B cell (primary cell): ENCODE measurements at regions not wholly inside any gene's neighbourhood (a gene's known extent, or its start where the extent isn't known, plus 50 kb on each side); places are given as distances from the start of the nearest gene placed in this dataset.

Experiments
- ATAC-seq: fragments of 200-7000 bp; cut with Tn5 transposase; one replicate; pipeline ENCODE4 v1.10.0; 2021; ENCODE audit warnings: low read depth, mild to moderate bottlenecking, moderate number of reproducible peaks, moderate library complexity
- CTCF ChIA-PET: fragments of 350-600 bp; sonication (Branson Sonifier 250); formaldehyde crosslinking; loops from one replicate; lab custom pipeline; 2021; ENCODE audit warnings: antibody characterized with exemption, inconsistent platforms; lab: Charles Lee
- POLR2A ChIA-PET: fragments of 350-600 bp; sonication (Branson Sonifier 250); formaldehyde crosslinking; loops from one replicate; lab custom pipeline; 2021; ENCODE audit warnings: antibody characterized with exemption; lab: Charles Lee
- DNase-seq: peaks from one replicate; pipeline ENCODE4 v3.0.0; 2013
- H2AFZ ChIP-seq: 2 replicates; pipeline ENCODE4 v1.6.1; 2012; ENCODE audit warnings: mild to moderate bottlenecking, low read depth, low read length; ENCODE audit not compliant: insufficient read depth, poor library complexity, severe bottlenecking
- H3K27ac ChIP-seq, 2 donors: 1 replicate in 1 of 2; 2 replicates in 1 of 2; pipeline ENCODE4 v1.5.1; 2012 to 2013; ENCODE audit warnings: low read length in 2 of 2, mild to moderate bottlenecking in 2 of 2, moderate library complexity in 1 of 2
- H3K27me3 ChIP-seq, 4 experiments: fragments of 200-600 bp in 1 of 4; sonication (generic) in 1 of 4; replicated peaks in 1 of 4; 1 replicate in 2 of 4; 2 replicates in 2 of 4; pipeline versions ENCODE4 v1.6.1 to v1.7.0; 2013 to 2016; ENCODE audit warnings: low read length in 3 of 4, mild to moderate bottlenecking in 2 of 4, mixed read lengths in 1 of 4, moderate library complexity in 1 of 4; ENCODE audit not compliant: insufficient read depth in 4 of 4, control insufficient read depth in 3 of 4; ENCODE audit errors: control extremely low read depth in 1 of 4
- H3K36me3 ChIP-seq, 2 experiments: replicated peaks in 1 of 2; 1 replicate in 1 of 2; 2 replicates in 1 of 2; pipeline versions ENCODE4 v1.6.1 to v1.7.1; 2013; ENCODE audit warnings: low read length in 1 of 2; ENCODE audit not compliant: insufficient read depth in 2 of 2, control insufficient read depth in 1 of 2; ENCODE audit errors: control extremely low read depth in 1 of 2, extremely low read depth in 1 of 2
- H3K4me1 ChIP-seq, 2 donors: fragments of 200-600 bp in 1 of 2; sonication (generic) in 1 of 2; 1 replicate in 1 of 2; 2 replicates in 1 of 2; pipeline versions ENCODE4 v1.5.1 to v1.6.1; 2013 to 2017; ENCODE audit warnings: low read length in 2 of 2; ENCODE audit not compliant: control insufficient read depth in 2 of 2, insufficient read depth in 2 of 2
- H3K4me2 ChIP-seq: replicated peaks from 2 replicates; pipeline ENCODE3; 2012; ENCODE audit warnings: mild to moderate bottlenecking, low read depth, low read length; ENCODE audit not compliant: poor library complexity, severe bottlenecking
- H3K4me3 ChIP-seq, 5 experiments: fragments of 200-600 bp in 1 of 5; sonication (generic) in 1 of 5; 1 replicate in 3 of 5; 2 replicates in 2 of 5; pipeline versions ENCODE4 v1.5.1 to v1.7.0; 2011 to 2016; ENCODE audit warnings: low read length in 4 of 5, mild to moderate bottlenecking in 4 of 5, low read depth in 2 of 5, control low read depth in 1 of 5, moderate library complexity in 1 of 5; ENCODE audit not compliant: insufficient read depth in 1 of 5; ENCODE audit errors: control extremely low read depth in 1 of 5, extremely low read depth in 1 of 5
- H3K79me2 ChIP-seq: fragments of 200-600 bp; sonication (generic); one replicate; pipeline ENCODE4 v1.6.0; 2016; ENCODE audit warnings: low read length; ENCODE audit not compliant: control insufficient read depth, insufficient read depth
- H3K9ac ChIP-seq: fragments of 200-600 bp; sonication (generic); 2 replicates; pipeline ENCODE4 v1.6.1; 2017; ENCODE audit warnings: mild to moderate bottlenecking, low read length, moderate library complexity
- H3K9me3 ChIP-seq, 3 donors: one replicate each; pipeline versions ENCODE4 v1.6.1 to v1.7.1; 2013; ENCODE audit warnings: low read length in 2 of 3; ENCODE audit not compliant: control insufficient read depth in 2 of 3, insufficient read depth in 1 of 3; ENCODE audit errors: control extremely low read depth in 1 of 3
- H4K20me1 ChIP-seq: 2 replicates; pipeline ENCODE4 v1.6.0; 2012; ENCODE audit warnings: mild to moderate bottlenecking, low read length; ENCODE audit not compliant: insufficient read depth, control insufficient read depth, poor library complexity, severe bottlenecking
- H3K27ac Mint-ChIP-seq: one replicate; pipeline ENCODE4 v1.8.0; 2021; ENCODE audit warnings: mixed read lengths
- H3K27me3 Mint-ChIP-seq: one replicate; pipeline ENCODE4 v1.8.0; 2021; ENCODE audit warnings: mixed read lengths
- H3K4me1 Mint-ChIP-seq: one replicate; pipeline ENCODE4 v1.8.0; 2021; ENCODE audit warnings: mixed read lengths
- H3K4me3 Mint-ChIP-seq: one replicate; pipeline ENCODE4 v1.8.0; 2021; ENCODE audit warnings: mixed read lengths
- H3K9me3 Mint-ChIP-seq: one replicate; pipeline ENCODE4 v1.8.0; 2022; ENCODE audit warnings: mixed read lengths; ENCODE audit not compliant: insufficient read depth
- EZH2 ChIP-seq: IDR thresholded peaks from 2 replicates; pipeline ENCODE4 v1.6.1; 2012; ENCODE audit warnings: borderline replicate concordance, low read depth, mild to moderate bottlenecking, moderate library complexity, low read length; ENCODE audit not compliant: insufficient read depth, poor library complexity, severe bottlenecking
- WGBS: methylation state at CpG from one replicate; pipeline ENCODE4 v1.1.5; 2013; ENCODE audit warnings: missing lambda C conversion rate; ENCODE audit not compliant: insufficient coverage; 5-methylcytosine and 5-hydroxymethylcytosine counted together
- intact Hi-C: fragments of 100-400 bp; cut with micrococcal nuclease; formaldehyde crosslinking; loops from one replicate; pipeline ENCODE4 v1.10.0; 2022
- TF ChIP-seq, protein P1 (sequence below): fragments of 200-600 bp; IDR thresholded peaks from one replicate; pipeline ENCODE4 v1.8.0; 2022; ENCODE audit warnings: antibody characterized with exemption, mild to moderate bottlenecking

DNA sequence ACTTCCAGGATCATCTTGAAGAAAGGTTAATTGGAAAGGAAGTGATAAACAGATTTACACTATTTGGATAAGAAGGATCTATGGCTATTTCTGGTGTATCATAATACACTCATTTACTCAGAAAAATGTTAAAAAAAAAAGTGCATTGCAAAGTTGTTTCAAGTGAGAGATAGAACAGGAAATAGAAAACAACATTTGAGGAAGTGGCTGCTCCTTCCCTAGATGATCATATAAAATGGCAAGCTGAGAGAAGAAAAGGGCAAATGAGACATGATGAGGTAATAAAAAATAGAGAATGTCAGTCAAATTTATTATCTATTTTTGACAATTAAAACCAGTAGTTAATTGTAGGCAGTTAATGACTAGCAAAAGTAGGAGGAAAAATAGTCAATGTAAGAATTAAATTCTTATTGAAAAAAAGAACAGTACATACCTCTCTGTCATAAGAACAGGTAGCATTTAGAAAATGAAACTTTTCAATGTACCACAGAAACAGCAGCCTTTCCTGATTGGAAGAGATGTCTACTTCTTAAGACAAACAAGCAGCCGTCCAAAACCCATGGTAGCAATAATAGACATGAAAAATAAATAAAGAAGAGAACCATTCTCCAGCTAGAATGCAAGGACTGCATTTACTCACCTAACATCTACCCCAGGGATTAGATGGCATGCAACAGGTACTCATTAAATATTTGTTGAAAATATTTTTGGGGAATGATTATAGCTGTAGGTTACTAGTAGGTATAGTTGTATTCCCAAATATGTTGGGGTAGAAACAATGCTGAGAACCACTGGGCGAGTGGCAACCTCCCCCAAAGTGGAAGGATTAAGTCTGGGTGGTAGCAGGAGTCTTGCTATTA, 63.9 kb upstream of the GRIP1 start:
- Histone ChIP-seq H3K27ac (peak overlapping the region; percentile 5 to 34), H3K27me3 (no peaks in the 10 kb centered on the region), H3K4me2 (peak overlapping the region; percentile 52), H2AFZ (peak overlapping the region; percentile 36), H3K4me1 (peaks cover 14 to 16% of the 10 kb centered on the region in 2 donors), H3K4me3 (peak overlapping the region in 1 of 5 experiments; percentile 14), H3K79me2 (no peaks in the 10 kb centered on the region), H3K9ac (no peak overlapping the region), H3K9me3 (peaks cover 0 to 5% (median 0%) of the 10 kb centered on the region in 3 donors), H4K20me1 (no peaks in the 10 kb centered on the region), H3K36me3 (no peaks in the 10 kb centered on the region)
- DNase-seq (peak; percentile 27), ATAC-seq (no peak)
- TF ChIP-seq EZH2, result no peak
- TF ChIP-seq, protein P1, sequence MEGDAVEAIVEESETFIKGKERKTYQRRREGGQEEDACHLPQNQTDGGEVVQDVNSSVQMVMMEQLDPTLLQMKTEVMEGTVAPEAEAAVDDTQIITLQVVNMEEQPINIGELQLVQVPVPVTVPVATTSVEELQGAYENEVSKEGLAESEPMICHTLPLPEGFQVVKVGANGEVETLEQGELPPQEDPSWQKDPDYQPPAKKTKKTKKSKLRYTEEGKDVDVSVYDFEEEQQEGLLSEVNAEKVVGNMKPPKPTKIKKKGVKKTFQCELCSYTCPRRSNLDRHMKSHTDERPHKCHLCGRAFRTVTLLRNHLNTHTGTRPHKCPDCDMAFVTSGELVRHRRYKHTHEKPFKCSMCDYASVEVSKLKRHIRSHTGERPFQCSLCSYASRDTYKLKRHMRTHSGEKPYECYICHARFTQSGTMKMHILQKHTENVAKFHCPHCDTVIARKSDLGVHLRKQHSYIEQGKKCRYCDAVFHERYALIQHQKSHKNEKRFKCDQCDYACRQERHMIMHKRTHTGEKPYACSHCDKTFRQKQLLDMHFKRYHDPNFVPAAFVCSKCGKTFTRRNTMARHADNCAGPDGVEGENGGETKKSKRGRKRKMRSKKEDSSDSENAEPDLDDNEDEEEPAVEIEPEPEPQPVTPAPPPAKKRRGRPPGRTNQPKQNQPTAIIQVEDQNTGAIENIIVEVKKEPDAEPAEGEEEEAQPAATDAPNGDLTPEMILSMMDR, result no peak
- no peaks in the 10 kb centered on the region for H3K9me3 Mint-ChIP-seq
- ChIA-PET CTCF (no interaction called here), POLR2A (no interaction called here)
- H3K4me3 Mint-ChIP-seq, result peak overlapping the region; percentile 44
- H3K27me3 Mint-ChIP-seq, result peaks cover 25% of the 10 kb centered on the region
- no CpG with 5 or more reads among the region's 2 CpGs for WGBS
- peaks cover 13% of the 10 kb centered on the region for H3K4me1 Mint-ChIP-seq
- intact Hi-C loops, result no loop called here
- peak overlapping the region; percentile 7 for H3K27ac Mint-ChIP-seq

DNA sequence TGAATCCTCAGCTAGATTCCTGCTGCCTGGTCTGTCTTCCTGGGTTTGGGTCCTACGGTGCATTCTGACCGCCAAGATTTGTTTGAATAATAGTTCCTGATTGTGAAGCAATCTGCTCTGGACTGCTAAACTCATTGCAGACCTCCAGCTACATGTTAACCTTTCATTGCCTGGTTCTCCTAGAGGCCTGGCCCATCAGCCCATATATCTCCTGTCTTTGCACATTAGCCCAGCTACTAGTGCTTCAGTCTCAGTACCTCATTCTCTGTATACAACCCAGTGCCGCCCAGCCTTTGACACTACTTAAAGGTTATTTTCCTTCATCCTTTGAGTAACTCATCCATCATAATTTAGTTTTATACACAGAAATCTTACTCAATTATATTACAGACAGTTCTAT, 65.6 kb upstream of the GRIP1 start:
- Mint-ChIP-seq H3K4me3 (no peak overlapping the region), H3K4me1 (peaks cover 13% of the 10 kb centered on the region), H3K27me3 (peaks cover 27% of the 10 kb centered on the region), H3K9me3 (no peaks in the 10 kb centered on the region), H3K27ac (no peak overlapping the region)
- no peak for DNase-seq
- ChIA-PET CTCF (interaction anchor here (0.6 kb wide), 1 partner anchor 44 kb away, joined by 3 read pairs; no protein-coding TSS in a partner anchor), POLR2A (no interaction called here)
- Histone ChIP-seq H3K36me3 (no peaks in the 10 kb centered on the region), H3K4me1 (peaks cover 14 to 16% of the 10 kb centered on the region in 2 donors), H2AFZ (no peak overlapping the region), H3K9me3 (peaks cover 0 to 5% (median 0%) of the 10 kb centered on the region in 3 donors), H3K27me3 (peaks cover 0 to under 1% (median 0%) of the 10 kb centered on the region in 4 experiments), H3K27ac (no peak overlapping the region), H4K20me1 (no peaks in the 10 kb centered on the region), H3K9ac (no peak overlapping the region), H3K4me2 (no peak overlapping the region), H3K79me2 (no peaks in the 10 kb centered on the region), H3K4me3 (no peak overlapping the region)
- 100% methylated on average over 3 of the region's 3 CpGs for WGBS
- no peak for ATAC-seq
- intact Hi-C loops, result no loop called here
- no peak for TF ChIP-seq EZH2
- TF ChIP-seq, protein P1, result no peak
